ENCODE measurements at regions not wholly inside any gene's neighbourhood (a gene's known extent, or its start where the extent isn't known, plus 50 kb on each side); places are given as distances from the start of the nearest gene placed in this dataset.

DNA sequence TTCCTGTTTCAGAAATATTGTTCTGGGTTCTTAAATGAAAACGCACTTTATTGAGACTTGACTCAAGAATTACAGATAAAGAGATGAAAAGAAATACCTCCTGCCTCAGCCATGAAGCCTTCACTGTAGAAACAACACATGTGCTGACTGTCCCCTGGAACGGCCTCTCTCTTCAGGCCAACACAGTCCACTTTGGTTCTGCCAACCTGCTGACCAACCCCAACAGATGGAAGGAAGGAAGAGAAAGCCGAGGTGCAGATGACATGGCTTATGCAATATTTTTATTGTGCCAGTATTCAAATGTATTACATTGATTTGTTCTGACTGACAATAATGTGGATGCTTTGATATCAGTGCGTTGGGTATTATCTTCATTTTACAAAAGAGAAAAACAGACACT, 171.0 kb downstream of the CPEB2 start:
- TF ChIP-seq, protein P1, sequence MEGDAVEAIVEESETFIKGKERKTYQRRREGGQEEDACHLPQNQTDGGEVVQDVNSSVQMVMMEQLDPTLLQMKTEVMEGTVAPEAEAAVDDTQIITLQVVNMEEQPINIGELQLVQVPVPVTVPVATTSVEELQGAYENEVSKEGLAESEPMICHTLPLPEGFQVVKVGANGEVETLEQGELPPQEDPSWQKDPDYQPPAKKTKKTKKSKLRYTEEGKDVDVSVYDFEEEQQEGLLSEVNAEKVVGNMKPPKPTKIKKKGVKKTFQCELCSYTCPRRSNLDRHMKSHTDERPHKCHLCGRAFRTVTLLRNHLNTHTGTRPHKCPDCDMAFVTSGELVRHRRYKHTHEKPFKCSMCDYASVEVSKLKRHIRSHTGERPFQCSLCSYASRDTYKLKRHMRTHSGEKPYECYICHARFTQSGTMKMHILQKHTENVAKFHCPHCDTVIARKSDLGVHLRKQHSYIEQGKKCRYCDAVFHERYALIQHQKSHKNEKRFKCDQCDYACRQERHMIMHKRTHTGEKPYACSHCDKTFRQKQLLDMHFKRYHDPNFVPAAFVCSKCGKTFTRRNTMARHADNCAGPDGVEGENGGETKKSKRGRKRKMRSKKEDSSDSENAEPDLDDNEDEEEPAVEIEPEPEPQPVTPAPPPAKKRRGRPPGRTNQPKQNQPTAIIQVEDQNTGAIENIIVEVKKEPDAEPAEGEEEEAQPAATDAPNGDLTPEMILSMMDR (IDR thresholded peaks at IDR 0.05; ENCODE audit: poor library complexity, severe bottlenecking), result no peak
- TF ChIP-seq POLR2AphosphoS5 (IDR thresholded peaks at IDR 0.05) (no peak), RAD21 (conservative IDR thresholded peaks at IDR 0.05) (no peak), EZH2 (IDR thresholded peaks at IDR 0.05; ENCODE audit: borderline replicate concordance, insufficient read depth, low read length, poor library complexity, severe bottlenecking) (no peak), EP300 (conservative IDR thresholded peaks at IDR 0.05; ENCODE audit: poor library complexity, severe bottlenecking) (no peak), TAF1 (IDR thresholded peaks at IDR 0.05; ENCODE audit: low read depth) (no peak)
- TF ChIP-seq, protein P2, sequence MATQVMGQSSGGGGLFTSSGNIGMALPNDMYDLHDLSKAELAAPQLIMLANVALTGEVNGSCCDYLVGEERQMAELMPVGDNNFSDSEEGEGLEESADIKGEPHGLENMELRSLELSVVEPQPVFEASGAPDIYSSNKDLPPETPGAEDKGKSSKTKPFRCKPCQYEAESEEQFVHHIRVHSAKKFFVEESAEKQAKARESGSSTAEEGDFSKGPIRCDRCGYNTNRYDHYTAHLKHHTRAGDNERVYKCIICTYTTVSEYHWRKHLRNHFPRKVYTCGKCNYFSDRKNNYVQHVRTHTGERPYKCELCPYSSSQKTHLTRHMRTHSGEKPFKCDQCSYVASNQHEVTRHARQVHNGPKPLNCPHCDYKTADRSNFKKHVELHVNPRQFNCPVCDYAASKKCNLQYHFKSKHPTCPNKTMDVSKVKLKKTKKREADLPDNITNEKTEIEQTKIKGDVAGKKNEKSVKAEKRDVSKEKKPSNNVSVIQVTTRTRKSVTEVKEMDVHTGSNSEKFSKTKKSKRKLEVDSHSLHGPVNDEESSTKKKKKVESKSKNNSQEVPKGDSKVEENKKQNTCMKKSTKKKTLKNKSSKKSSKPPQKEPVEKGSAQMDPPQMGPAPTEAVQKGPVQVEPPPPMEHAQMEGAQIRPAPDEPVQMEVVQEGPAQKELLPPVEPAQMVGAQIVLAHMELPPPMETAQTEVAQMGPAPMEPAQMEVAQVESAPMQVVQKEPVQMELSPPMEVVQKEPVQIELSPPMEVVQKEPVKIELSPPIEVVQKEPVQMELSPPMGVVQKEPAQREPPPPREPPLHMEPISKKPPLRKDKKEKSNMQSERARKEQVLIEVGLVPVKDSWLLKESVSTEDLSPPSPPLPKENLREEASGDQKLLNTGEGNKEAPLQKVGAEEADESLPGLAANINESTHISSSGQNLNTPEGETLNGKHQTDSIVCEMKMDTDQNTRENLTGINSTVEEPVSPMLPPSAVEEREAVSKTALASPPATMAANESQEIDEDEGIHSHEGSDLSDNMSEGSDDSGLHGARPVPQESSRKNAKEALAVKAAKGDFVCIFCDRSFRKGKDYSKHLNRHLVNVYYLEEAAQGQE (IDR thresholded peaks at IDR 0.05; ENCODE audit: borderline replicate concordance), result no peak

Measured in neural cell (in vitro differentiated cells).